ENCODE measurements at regions not wholly inside any gene's neighbourhood (a gene's known extent, or its start where the extent isn't known, plus 50 kb on each side); places are given as distances from the start of the nearest gene placed in this dataset.
"Not testable (repeated sequence)": the region's sequence is repeated elsewhere in the genome, so short reads cannot be mapped to it uniquely, and the experiment has no call there.

GRCh38 chr4:187679450-187679849 lies 316.1 kb upstream of the ZFP42 start:
- no peak overlapping the region for H3K27ac ChIP-seq
- DNase-seq (ENCODE audit: low spot score), result no peak
- POLR2A ChIA-PET (ENCODE audit: low non-redundant PET), result no interaction called here
- TF ChIP-seq CTCF (conservative IDR thresholded peaks at IDR 0.05; ENCODE audit: low read depth), result no peak
- CTCF ChIA-PET, result no interaction called here

- ChIA-PET POLR2A (ENCODE audit: low non-redundant PET) (no interaction called here), CTCF (interaction anchor here (0.6 kb wide), 1 partner anchor 76 kb away, joined by 3 read pairs; no protein-coding TSS in a partner anchor)
- peak; percentile 43 for DNase-seq (ENCODE audit: low spot score)
- H3K27ac ChIP-seq, result no peak overlapping the region
- no peak for TF ChIP-seq CTCF (conservative IDR thresholded peaks at IDR 0.05; ENCODE audit: low read depth)
Observed at GRCh38 chr4:187685247-187685646, 310.3 kb upstream of the ZFP42 start.

GRCh38 chr4:187687697-187688096 lies 307.9 kb upstream of the ZFP42 start:
- TF ChIP-seq CTCF (conservative IDR thresholded peaks at IDR 0.05; ENCODE audit: low read depth), result no peak
- DNase-seq (ENCODE audit: low spot score), result no peak
- ChIA-PET CTCF (interaction anchor here (0.6 kb wide), 1 partner anchor 1543 kb away, joined by 3 read pairs; no protein-coding TSS in a partner anchor), POLR2A (ENCODE audit: low non-redundant PET) (no interaction called here)
- no peak overlapping the region for H3K27ac ChIP-seq

GRCh38 chr4:187692626-187693025 lies 302.9 kb upstream of the ZFP42 start:
- H3K27ac ChIP-seq, result no peak overlapping the region
- no peak for TF ChIP-seq CTCF (conservative IDR thresholded peaks at IDR 0.05; ENCODE audit: low read depth)
- CTCF ChIA-PET, result no interaction called here
- DNase-seq (ENCODE audit: low spot score), result no peak
- POLR2A ChIA-PET (ENCODE audit: low non-redundant PET), result no interaction called here

GRCh38 chr4:187695531-187695930 lies 300.0 kb upstream of the ZFP42 start:
- POLR2A ChIA-PET (ENCODE audit: low non-redundant PET); DNase-seq (ENCODE audit: low spot score); H3K27ac ChIP-seq: not testable (repeated sequence)
- CTCF ChIA-PET, result interaction anchor here (0.7 kb wide), 1 partner anchor 393 kb away, joined by 4 read pairs; no protein-coding TSS in a partner anchor

GRCh38 chr4:187711586-187711985 lies 284.0 kb upstream of the ZFP42 start:
- no peak for TF ChIP-seq CTCF (conservative IDR thresholded peaks at IDR 0.05; ENCODE audit: low read depth)
- no peak for DNase-seq (ENCODE audit: low spot score)
- ChIA-PET CTCF (interaction anchor here (0.7 kb wide), 1 partner anchor 359 kb away, joined by 4 read pairs; no protein-coding TSS in a partner anchor), POLR2A (ENCODE audit: low non-redundant PET) (no interaction called here)
- no peak overlapping the region for H3K27ac ChIP-seq

- TF ChIP-seq CTCF (conservative IDR thresholded peaks at IDR 0.05; ENCODE audit: low read depth), result no peak
- ChIA-PET CTCF (no interaction called here), POLR2A (ENCODE audit: low non-redundant PET) (no interaction called here)
- no peak for DNase-seq (ENCODE audit: low spot score)
- H3K27ac ChIP-seq, result no peak overlapping the region
Observed at GRCh38 chr4:187714957-187715356, 280.6 kb upstream of the ZFP42 start.

All from RWPE1 (cell line).